H9 (cell line): ENCODE measurements at regions not wholly inside any gene's neighbourhood (a gene's known extent, or its start where the extent isn't known, plus 50 kb on each side); places are given as distances from the start of the nearest gene placed in this dataset.

Experiments
- DNase-seq: peaks from one replicate; pipeline ENCODE4 v3.0.0-alpha.2; 2017
- H2AFZ ChIP-seq: one replicate; pipeline ENCODE4 v1.6.1; 2013; ENCODE audit warnings: mild to moderate bottlenecking, low read length, control low read depth, moderate library complexity
- H2AK5ac ChIP-seq: 2 replicates; pipeline ENCODE4 v1.6.1; 2013; ENCODE audit warnings: low read length, control low read depth, mixed read lengths; ENCODE audit not compliant: insufficient read length
- H2BK120ac ChIP-seq: one replicate; pipeline ENCODE4 v1.6.1; 2013; ENCODE audit warnings: low read depth, mild to moderate bottlenecking, low read length, control low read depth, inconsistent platforms; ENCODE audit not compliant: poor library complexity, severe bottlenecking
- H2BK12ac ChIP-seq: 2 replicates; pipeline ENCODE4 v1.6.1; 2013; ENCODE audit warnings: low read length, control low read depth, mixed read lengths, low read depth; ENCODE audit not compliant: insufficient read length
- H2BK15ac ChIP-seq: 2 replicates; pipeline ENCODE4 v1.6.1; 2013; ENCODE audit warnings: low read depth, low read length, control low read depth
- H2BK20ac ChIP-seq: one replicate; pipeline ENCODE4 v1.6.1; 2013; ENCODE audit warnings: low read depth, mild to moderate bottlenecking, low read length, control low read depth, inconsistent platforms; ENCODE audit not compliant: poor library complexity, severe bottlenecking
- H2BK5ac ChIP-seq: 2 replicates; pipeline ENCODE4 v1.6.1; 2013; ENCODE audit warnings: low read length, control low read depth, mixed read lengths; ENCODE audit not compliant: insufficient read length
- H3K14ac ChIP-seq: 2 replicates; pipeline ENCODE4 v1.6.1; 2013; ENCODE audit warnings: low read length, control low read depth; ENCODE audit not compliant: insufficient read depth
- H3K18ac ChIP-seq: 2 replicates; pipeline ENCODE4 v1.6.1; 2013; ENCODE audit warnings: low read depth, mild to moderate bottlenecking, mixed read lengths, low read length, control low read depth; ENCODE audit not compliant: insufficient read length
- H3K23ac ChIP-seq: 2 replicates; pipeline ENCODE4 v1.6.1; 2013; ENCODE audit warnings: low read length, control low read depth, mixed read lengths, low read depth; ENCODE audit not compliant: insufficient read length
- H3K23me2 ChIP-seq: 2 replicates; pipeline ENCODE4 v1.6.1; 2013; ENCODE audit warnings: low read depth, mild to moderate bottlenecking, mixed read lengths, low read length, control low read depth; ENCODE audit not compliant: insufficient read length, poor library complexity, severe bottlenecking
- H3K27ac ChIP-seq: 2 replicates; pipeline ENCODE4 v1.5.1; 2013; ENCODE audit warnings: low read length, control low read depth, mixed read lengths, low read depth; ENCODE audit not compliant: insufficient read length
- H3K27me3 ChIP-seq: 2 replicates; pipeline ENCODE4 v1.6.1; 2013; ENCODE audit warnings: low read length, control low read depth, inconsistent platforms; ENCODE audit not compliant: insufficient read depth
- H3K4ac ChIP-seq: 2 replicates; pipeline ENCODE4 v1.6.1; 2013; ENCODE audit warnings: low read depth, mild to moderate bottlenecking, control low read depth, inconsistent platforms, low read length, moderate library complexity
- H3K4me1 ChIP-seq: 2 replicates; pipeline ENCODE4 v1.6.1; 2013; ENCODE audit warnings: low read length, control low read depth, inconsistent platforms; ENCODE audit not compliant: insufficient read depth
- H3K4me2 ChIP-seq: 2 replicates; pipeline ENCODE4 v1.6.1; 2013; ENCODE audit warnings: low read length, control low read depth, mixed read lengths; ENCODE audit not compliant: insufficient read length, insufficient read depth
- H3K56ac ChIP-seq: 2 replicates; pipeline ENCODE4 v1.6.1; 2013; ENCODE audit warnings: low read depth, mild to moderate bottlenecking, mixed read lengths, low read length, control low read depth; ENCODE audit not compliant: insufficient read length
- H3K79me1 ChIP-seq: 2 replicates; pipeline ENCODE4 v1.6.1; 2013; ENCODE audit warnings: low read depth, mild to moderate bottlenecking, moderate library complexity, low read length, control low read depth, inconsistent platforms; ENCODE audit not compliant: insufficient read depth, poor library complexity, severe bottlenecking
- H3K79me2 ChIP-seq: 2 replicates; pipeline ENCODE4 v1.6.1; 2013; ENCODE audit warnings: low read length, control low read depth, inconsistent platforms; ENCODE audit not compliant: insufficient read depth
- H3K9ac ChIP-seq: 2 replicates; pipeline ENCODE4 v1.6.1; 2013; ENCODE audit warnings: low read length, control low read depth, mixed read lengths; ENCODE audit not compliant: insufficient read length; ENCODE audit errors: extremely low read depth
- H3K9me3 ChIP-seq: one replicate; pipeline ENCODE4 v1.6.1; 2013; ENCODE audit warnings: low read depth, low read length, inconsistent platforms; ENCODE audit not compliant: control insufficient read depth
- H3T11ph ChIP-seq: one replicate; pipeline ENCODE4 v1.6.1; 2013; ENCODE audit warnings: mild to moderate bottlenecking, low read length, control low read depth, inconsistent platforms
- H4K20me1 ChIP-seq: one replicate; pipeline ENCODE4 v1.6.1; 2013; ENCODE audit not compliant: control insufficient read depth, insufficient read length, insufficient read depth
- H4K5ac ChIP-seq: 2 replicates; pipeline ENCODE4 v1.6.1; 2013; ENCODE audit warnings: low read depth, mild to moderate bottlenecking, mixed read lengths, low read length, control low read depth; ENCODE audit not compliant: insufficient read length
- H4K8ac ChIP-seq: replicated peaks from 2 replicates; pipeline ENCODE4 v1.6.1; 2013; ENCODE audit warnings: low read length, control low read depth, mixed read lengths, low read depth; ENCODE audit not compliant: insufficient read length
- H4K91ac ChIP-seq: 2 replicates; pipeline ENCODE4 v1.6.1; 2013; ENCODE audit warnings: low read depth, mild to moderate bottlenecking, moderate library complexity, mixed read lengths, low read length, control low read depth; ENCODE audit not compliant: insufficient read length
- H3K27ac Mint-ChIP-seq, 3 experiments: 2 replicates in 2 of 3; 3 replicates in 1 of 3; pipeline ENCODE4 v1.8.0; 2020 to 2021; ENCODE audit warnings: mixed read lengths in 3 of 3, mild to moderate bottlenecking in 1 of 3, moderate library complexity in 1 of 3
- H3K27me3 Mint-ChIP-seq: 2 replicates; pipeline ENCODE4 v1.8.0; 2021; ENCODE audit warnings: low read depth, mild to moderate bottlenecking, moderate library complexity, mixed read lengths
- H3K36me3 Mint-ChIP-seq, 3 experiments: 2 replicates in 2 of 3; 3 replicates in 1 of 3; pipeline ENCODE4 v1.8.0; 2020 to 2021; ENCODE audit warnings: low read depth in 3 of 3, mixed read lengths in 3 of 3; ENCODE audit not compliant: insufficient read depth in 1 of 3
- H3K4me1 Mint-ChIP-seq, 2 experiments: 2 replicates each; pipeline ENCODE4 v1.8.0; 2020; ENCODE audit warnings: mixed read lengths in 2 of 2
- H3K4me3 Mint-ChIP-seq, 2 experiments: 2 replicates in 1 of 2; 3 replicates in 1 of 2; pipeline ENCODE4 v1.8.0; 2020 to 2021; ENCODE audit warnings: mild to moderate bottlenecking in 2 of 2, mixed read lengths in 2 of 2, moderate library complexity in 1 of 2
- H3K9me3 Mint-ChIP-seq, 2 experiments: 2 replicates in 1 of 2; 3 replicates in 1 of 2; pipeline ENCODE4 v1.8.0; 2020; ENCODE audit warnings: mild to moderate bottlenecking in 2 of 2, mixed read lengths in 2 of 2, moderate library complexity in 1 of 2
- CTCF ChIP-seq: fragments of 200-600 bp; sonication (generic); conservative IDR thresholded peaks from 3 replicates; pipeline ENCODE4 v1.8.0; 2021; ENCODE audit warnings: antibody characterized with exemption, mild to moderate bottlenecking
- WGBS: extraction: QIAGEN DNeasy Blood & Tissue Kit; methylation state at CpG from one replicate; pipeline ENCODE4 v1.1.7; 2013; ENCODE audit warnings: missing lambda C conversion rate, low lambda C conversion rate, mixed read lengths; ENCODE audit not compliant: insufficient read length; ENCODE audit errors: extremely low coverage; 5-methylcytosine and 5-hydroxymethylcytosine counted together

- Histone ChIP-seq H3T11ph (no peak overlapping the region), H3K14ac (no peak overlapping the region), H3K4ac (no peak overlapping the region), H3K18ac (no peak overlapping the region), H3K4me1 (no peaks in the 10 kb centered on the region), H4K91ac (no peak overlapping the region), H3K56ac (no peak overlapping the region), H3K23ac (no peak overlapping the region), H4K5ac (no peak overlapping the region), H3K27me3 (no peaks in the 10 kb centered on the region), H3K23me2 (no peaks in the 10 kb centered on the region), H3K9me3 (no peaks in the 10 kb centered on the region), H2BK120ac (no peak overlapping the region), H4K20me1 (no peaks in the 10 kb centered on the region), H3K79me1 (no peaks in the 10 kb centered on the region), H2AFZ (no peak overlapping the region), H2BK20ac (no peak overlapping the region), H4K8ac (no peak overlapping the region), H2BK12ac (no peak overlapping the region), H3K9ac (no peak overlapping the region), H2BK15ac (no peak overlapping the region), H2AK5ac (no peak overlapping the region), H3K4me2 (no peak overlapping the region), H3K79me2 (no peaks in the 10 kb centered on the region), H2BK5ac (no peak overlapping the region), H3K27ac (no peak overlapping the region)
- H3K9me3 Mint-ChIP-seq, result no peaks in the 10 kb centered on the region; a peak in 1 of 5 replicates
- TF ChIP-seq CTCF, result no peak
- no peaks in the 10 kb centered on the region for H3K36me3 Mint-ChIP-seq
- H3K4me3 Mint-ChIP-seq, result no peak overlapping the region
- WGBS, result no CpG with 5 or more reads among the region's 1 CpG
- 0 out of 2 replicates have a peak, but pooled peaks cover 1% of the 10 kb centered on the region for H3K27me3 Mint-ChIP-seq
- 0 out of 4 replicates have a peak, but pooled peaks cover 0 to 2% of the 10 kb centered on the region in 2 experiments for H3K4me1 Mint-ChIP-seq
- DNase-seq, result no peak
- no peak overlapping the region for H3K27ac Mint-ChIP-seq
Measured at GRCh38 chr17:51496378-51496777, 236.0 kb downstream of the UTP18 start.
